KMS-11 (cell line): ENCODE measurements at regions not wholly inside any gene's neighbourhood (a gene's known extent, or its start where the extent isn't known, plus 50 kb on each side); places are given as distances from the start of the nearest gene placed in this dataset.

Experiments
- H2AFZ ChIP-seq: fragments of 200-600 bp; sonication (generic); 2 replicates; pipeline ENCODE4 v1.6.1; 2016; ENCODE audit warnings: antibody characterized with exemption, mixed run types, low read depth
- H3K27ac ChIP-seq: fragments of 200-600 bp; sonication (generic); 2 replicates; pipeline ENCODE4 v1.6.1; 2016; ENCODE audit warnings: mild to moderate bottlenecking, mixed run types
- H3K27me3 ChIP-seq: fragments of 200-600 bp; sonication (generic); 2 replicates; pipeline ENCODE4 v1.6.1; 2017; ENCODE audit warnings: mild to moderate bottlenecking, low read depth, mixed run types, moderate library complexity; ENCODE audit not compliant: insufficient read depth
- H3K36me3 ChIP-seq: fragments of 200-600 bp; sonication (generic); 2 replicates; pipeline ENCODE4 v1.6.1; 2017; ENCODE audit warnings: mild to moderate bottlenecking, mixed run types; ENCODE audit not compliant: insufficient read depth
- H3K4me1 ChIP-seq: fragments of 200-600 bp; sonication (generic); 2 replicates; pipeline ENCODE4 v1.6.1; 2016; ENCODE audit warnings: mild to moderate bottlenecking, low read depth, mixed run types; ENCODE audit not compliant: poor library complexity, severe bottlenecking
- H3K4me2 ChIP-seq: fragments of 200-600 bp; sonication (generic); 2 replicates; pipeline ENCODE4 v1.7.0; 2016; ENCODE audit warnings: mild to moderate bottlenecking, mixed run types
- H3K4me3 ChIP-seq: fragments of 200-600 bp; sonication (generic); IDR thresholded peaks from 2 replicates; pipeline ENCODE4 v1.6.1; 2017; ENCODE audit warnings: low read depth, low read length, mixed read lengths; ENCODE audit not compliant: insufficient read depth
- H3K79me2 ChIP-seq: fragments of 200-600 bp; sonication (generic); 2 replicates; pipeline ENCODE4 v1.6.1; 2016; ENCODE audit warnings: low read depth, mixed run types; ENCODE audit not compliant: insufficient read depth
- H3K9ac ChIP-seq: fragments of 200-600 bp; sonication (generic); 2 replicates; pipeline ENCODE4 v1.6.1; 2016; ENCODE audit warnings: mild to moderate bottlenecking, mixed run types
- H4K20me1 ChIP-seq: fragments of 200-600 bp; sonication (generic); 2 replicates; pipeline ENCODE4 v1.6.1; 2016; ENCODE audit warnings: mild to moderate bottlenecking, mixed run types; ENCODE audit not compliant: insufficient read depth
- TF ChIP-seq, protein P1 (sequence below): fragments of 200-600 bp; sonication (generic); conservative IDR thresholded peaks from 2 replicates; pipeline ENCODE4 v1.6.1; 2017; ENCODE audit warnings: low read depth, mild to moderate bottlenecking, antibody characterized with exemption, low read length, moderate library complexity, mixed read lengths

DNA sequence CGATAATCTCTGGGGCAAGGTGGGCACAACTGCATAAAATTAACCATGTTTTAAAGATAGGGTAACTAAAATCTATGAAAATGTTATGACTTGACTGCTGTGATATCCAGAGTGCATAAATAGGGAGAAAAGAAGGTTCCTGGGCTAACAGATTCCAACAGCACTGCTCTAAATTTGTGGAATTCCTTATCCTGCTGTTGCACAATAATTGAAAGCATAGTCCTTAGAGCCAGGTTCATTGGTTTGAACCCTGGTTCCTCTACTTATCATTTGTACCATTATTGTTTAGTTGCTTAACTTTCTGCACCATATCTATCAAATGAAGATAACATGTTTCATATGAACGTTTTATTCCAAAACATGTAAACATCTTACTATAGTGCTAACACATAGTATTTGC, 219.0 kb downstream of the NUF2 start:
- H4K20me1 ChIP-seq: no peaks in the 10 kb centered on the region
- no peaks in the 10 kb centered on the region for H3K79me2 ChIP-seq
- no peak overlapping the region for H2AFZ ChIP-seq
- H3K27me3 ChIP-seq: no peaks in the 10 kb centered on the region
- no peak overlapping the region for H3K9ac ChIP-seq
- H3K27ac ChIP-seq: no peak overlapping the region
- no peaks in the 10 kb centered on the region for H3K36me3 ChIP-seq
- TF ChIP-seq, protein P1, sequence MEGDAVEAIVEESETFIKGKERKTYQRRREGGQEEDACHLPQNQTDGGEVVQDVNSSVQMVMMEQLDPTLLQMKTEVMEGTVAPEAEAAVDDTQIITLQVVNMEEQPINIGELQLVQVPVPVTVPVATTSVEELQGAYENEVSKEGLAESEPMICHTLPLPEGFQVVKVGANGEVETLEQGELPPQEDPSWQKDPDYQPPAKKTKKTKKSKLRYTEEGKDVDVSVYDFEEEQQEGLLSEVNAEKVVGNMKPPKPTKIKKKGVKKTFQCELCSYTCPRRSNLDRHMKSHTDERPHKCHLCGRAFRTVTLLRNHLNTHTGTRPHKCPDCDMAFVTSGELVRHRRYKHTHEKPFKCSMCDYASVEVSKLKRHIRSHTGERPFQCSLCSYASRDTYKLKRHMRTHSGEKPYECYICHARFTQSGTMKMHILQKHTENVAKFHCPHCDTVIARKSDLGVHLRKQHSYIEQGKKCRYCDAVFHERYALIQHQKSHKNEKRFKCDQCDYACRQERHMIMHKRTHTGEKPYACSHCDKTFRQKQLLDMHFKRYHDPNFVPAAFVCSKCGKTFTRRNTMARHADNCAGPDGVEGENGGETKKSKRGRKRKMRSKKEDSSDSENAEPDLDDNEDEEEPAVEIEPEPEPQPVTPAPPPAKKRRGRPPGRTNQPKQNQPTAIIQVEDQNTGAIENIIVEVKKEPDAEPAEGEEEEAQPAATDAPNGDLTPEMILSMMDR: no peak
- H3K4me1 ChIP-seq: peaks cover 4% of the 10 kb centered on the region
- no peak overlapping the region for H3K4me3 ChIP-seq
- no peak overlapping the region for H3K4me2 ChIP-seq

DNA sequence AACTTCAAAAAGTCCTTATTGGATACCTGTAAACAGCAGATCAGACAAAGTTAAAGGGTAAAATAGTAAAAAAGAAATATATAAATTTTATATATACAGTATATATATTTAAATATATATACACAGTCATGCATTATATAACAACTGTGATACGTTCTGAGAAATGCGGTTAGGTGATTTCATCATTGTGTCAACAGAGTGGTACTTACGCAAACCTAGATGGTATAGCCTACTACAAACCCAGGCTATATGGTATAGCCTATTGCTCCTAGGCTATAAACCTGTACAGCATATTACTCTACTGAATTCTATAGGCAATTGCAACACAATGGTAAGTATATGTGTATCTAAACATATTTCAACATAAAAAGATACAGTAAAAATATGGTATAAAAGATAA, 222.7 kb downstream of the NUF2 start:
- H3K9ac ChIP-seq: no peak overlapping the region
- no peak overlapping the region for H2AFZ ChIP-seq
- TF ChIP-seq, protein P1: no peak
- no peak overlapping the region for H3K27ac ChIP-seq
- H3K4me2 ChIP-seq: no peak overlapping the region
- H3K4me1 ChIP-seq: no peaks in the 10 kb centered on the region
- no peaks in the 10 kb centered on the region for H3K36me3 ChIP-seq
- no peaks in the 10 kb centered on the region for H4K20me1 ChIP-seq
- H3K27me3 ChIP-seq: no peaks in the 10 kb centered on the region
- no peak overlapping the region for H3K4me3 ChIP-seq
- H3K79me2 ChIP-seq: no peaks in the 10 kb centered on the region

DNA sequence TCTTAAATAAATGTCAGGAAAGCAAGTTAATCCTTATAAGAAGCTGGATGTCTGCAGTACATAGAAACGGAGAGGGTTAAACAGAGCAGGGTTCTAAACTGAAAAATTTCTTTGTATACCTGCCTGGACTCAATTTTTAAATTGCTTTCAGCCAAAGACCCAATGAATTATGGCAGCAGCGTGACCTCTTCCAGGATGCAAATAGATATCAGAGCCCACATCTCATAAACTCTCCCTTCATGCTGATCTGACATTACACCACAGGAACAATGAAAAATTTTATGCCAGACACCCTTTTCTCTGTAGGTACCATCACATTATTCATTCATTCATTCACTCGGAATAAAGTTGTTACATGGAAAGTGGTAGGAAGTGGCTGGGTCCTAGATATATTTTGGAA, 236.4 kb downstream of the NUF2 start:
- H3K9ac ChIP-seq: no peak overlapping the region
- no peaks in the 10 kb centered on the region for H3K4me1 ChIP-seq
- no peak overlapping the region for H3K27ac ChIP-seq
- no peaks in the 10 kb centered on the region for H3K36me3 ChIP-seq
- H3K4me2 ChIP-seq: no peak overlapping the region
- H4K20me1 ChIP-seq: no peaks in the 10 kb centered on the region
- TF ChIP-seq, protein P1: no peak
- no peak overlapping the region for H2AFZ ChIP-seq
- H3K27me3 ChIP-seq: no peaks in the 10 kb centered on the region
- H3K79me2 ChIP-seq: no peaks in the 10 kb centered on the region
- no peak overlapping the region for H3K4me3 ChIP-seq

DNA sequence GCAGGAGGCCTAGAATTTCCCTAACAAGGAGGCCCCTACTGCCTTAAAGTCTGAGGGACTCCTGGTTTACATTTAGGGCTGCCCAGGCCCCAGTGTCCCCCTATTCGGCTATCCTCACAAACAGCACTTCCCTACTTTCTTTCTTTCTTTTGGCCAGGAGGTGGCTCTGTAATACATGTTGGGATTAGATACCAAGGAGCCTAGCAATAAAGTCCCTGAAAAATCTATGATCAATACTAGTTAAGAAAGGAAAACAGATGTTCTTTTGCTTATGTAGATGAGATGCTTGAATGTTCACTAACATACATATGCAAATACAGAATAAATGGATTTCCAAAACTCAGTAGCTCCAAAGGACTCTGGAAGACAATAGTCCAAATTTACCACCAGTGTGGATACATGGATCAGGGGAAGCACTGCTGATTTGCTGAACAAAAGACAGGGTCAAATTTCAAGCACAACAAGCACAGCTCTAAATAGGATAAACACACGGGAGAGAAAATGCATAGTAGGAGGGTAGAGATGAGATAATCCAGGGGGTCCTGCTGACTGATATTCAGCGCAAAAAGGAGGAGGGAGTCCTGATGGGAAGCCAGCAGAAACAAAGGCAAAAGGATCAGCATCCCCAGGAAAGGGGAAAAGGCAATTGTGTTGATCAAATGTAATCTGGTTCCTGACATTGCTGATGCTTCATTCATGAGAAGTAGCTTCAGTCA, 240.0 kb downstream of the NUF2 start:
- Histone ChIP-seq H3K4me3 (no peak overlapping the region), H3K9ac (no peak overlapping the region), H3K27ac (no peak overlapping the region), H3K4me1 (peaks cover 21% of the 10 kb centered on the region), H3K4me2 (no peak overlapping the region), H3K27me3 (no peaks in the 10 kb centered on the region), H3K36me3 (no peaks in the 10 kb centered on the region), H4K20me1 (no peaks in the 10 kb centered on the region), H3K79me2 (no peaks in the 10 kb centered on the region), H2AFZ (no peak overlapping the region)
- TF ChIP-seq, protein P1: peak; percentile 54
